ENCODE measurements at regions not wholly inside any gene's neighbourhood (a gene's known extent, or its start where the extent isn't known, plus 50 kb on each side); places are given as distances from the start of the nearest gene placed in this dataset.

- no peak for TF ChIP-seq EZH2phosphoT487 (IDR thresholded peaks at IDR 0.05; ENCODE audit: unreplicated experiment)
These were observed 128.0 kb upstream of the EPB41L4A start (continued) for GRCh38 chr5:112546946-112547592.

- Histone ChIP-seq H4K20me1 (replicated peaks; ENCODE audit: insufficient read depth) (no peaks in the 10 kb centered on the region), H2AFZ (0 out of 2 replicates have a peak overlapping the region, but pooled peaks have one; percentile 8), H3K27ac (ENCODE audit: low read depth) (no peak overlapping the region), H3F3A (replicated peaks; ENCODE audit: low read depth) (no peaks in the 10 kb centered on the region), H3K4me3 (no peak overlapping the region), H3K4me2 (no peak overlapping the region), H3K79me2 (replicated peaks; ENCODE audit: insufficient read depth) (no peaks in the 10 kb centered on the region), H3K36me3 (ENCODE audit: insufficient read depth) (no peaks in the 10 kb centered on the region), H3K27me3 (ENCODE audit: insufficient read depth) (no peaks in the 10 kb centered on the region), H3K9me2 (ENCODE audit: insufficient read depth) (no peaks in the 10 kb centered on the region), H3K4me1 (ENCODE audit: insufficient read depth) (no peaks in the 10 kb centered on the region)
- no peak for DNase-seq (ENCODE audit: low spot score)
- Mint-ChIP-seq H3K9me3 (no peaks in the 10 kb centered on the region; the same call in 2 of the 3 replicates), H3K4me1 (no peaks in the 10 kb centered on the region; the same call in 1 of the 3 replicates), H3K27ac (no peak overlapping the region), H3K27me3 (ENCODE audit: insufficient read depth, low read depth, poor library complexity) (peaks cover 3% of the 10 kb centered on the region), H3K36me3 (ENCODE audit: low read depth) (no peaks in the 10 kb centered on the region), H3K4me3 (no peak overlapping the region)
- no peak for ATAC-seq
- no peak for TF ChIP-seq STAT1 (IDR thresholded peaks at IDR 0.05; ENCODE audit: unreplicated experiment)
- no peak for TF ChIP-seq NANOG (IDR thresholded peaks at IDR 0.05; ENCODE audit: borderline replicate concordance)
- TF ChIP-seq ZNF331 (CRISPR knock-in tag; IDR thresholded peaks at IDR 0.05; ENCODE audit: low read depth), result no peak
- no peak for TF ChIP-seq EZH2phosphoT487 (IDR thresholded peaks at IDR 0.05; ENCODE audit: unreplicated experiment)
- no peak for TF ChIP-seq CTCF (conservative IDR thresholded peaks at IDR 0.05; ENCODE audit: low read depth in 2 of 2)
- TF ChIP-seq POLR2AphosphoS5 (IDR thresholded peaks at IDR 0.05; ENCODE audit: low read depth), result no peak
- TF ChIP-seq ZNF114 (CRISPR knock-in tag; IDR thresholded peaks at IDR 0.05), result no peak
- TF ChIP-seq EZH2 (IDR thresholded peaks at IDR 0.05; ENCODE audit: low read depth, unreplicated experiment), result no peak
- no peak for TF ChIP-seq CREB1 (CRISPR knock-in tag; IDR thresholded peaks at IDR 0.05; ENCODE audit: low read depth)
- TF ChIP-seq REST (IDR thresholded peaks at IDR 0.05; ENCODE audit: unreplicated experiment), result no peak
- no peak for TF ChIP-seq JUNB (IDR thresholded peaks at IDR 0.05; ENCODE audit: unreplicated experiment)
- no peak for TF ChIP-seq ETS1 (IDR thresholded peaks at IDR 0.05)
These were observed 129.3 kb upstream of the EPB41L4A start for GRCh38 chr5:112548246-112548881.

Data from GM23338 (cell line).